Mesothelial cell of epicardium (in vitro differentiated cells): ENCODE measurements at regions not wholly inside any gene's neighbourhood (a gene's known extent, or its start where the extent isn't known, plus 50 kb on each side); places are given as distances from the start of the nearest gene placed in this dataset.

ENCODE experiments used
- DNase-seq, 2 experiments: peaks; one replicate each; pipeline ENCODE4 v3.0.0; 2021; ENCODE audit warnings: low spot score in 2 of 2; ENCODE audit not compliant: unreplicated experiment in 2 of 2
- H3K27ac Mint-ChIP-seq: 2 replicates; pipeline ENCODE4 v1.8.0; 2021; ENCODE audit warnings: mixed read lengths
- H3K27me3 Mint-ChIP-seq: 2 replicates; pipeline ENCODE4 v1.8.0; 2021; ENCODE audit warnings: low read depth, mixed read lengths
- H3K36me3 Mint-ChIP-seq: 2 replicates; pipeline ENCODE4 v1.8.0; 2021; ENCODE audit warnings: mixed read lengths
- H3K4me1 Mint-ChIP-seq: 2 replicates; pipeline ENCODE4 v1.8.0; 2021; ENCODE audit warnings: mixed read lengths
- H3K4me3 Mint-ChIP-seq: 2 replicates; pipeline ENCODE4 v1.8.0; 2021; ENCODE audit warnings: mild to moderate bottlenecking, moderate library complexity, mixed read lengths
- H3K9me3 Mint-ChIP-seq: 2 replicates; pipeline ENCODE4 v1.8.0; 2021; ENCODE audit warnings: mixed read lengths
- CTCF ChIP-seq: fragments of 200-600 bp; sonication (generic); IDR thresholded peaks from one replicate; pipeline ENCODE4 v1.5.0; 2021; ENCODE audit warnings: antibody characterized with exemption; ENCODE audit not compliant: unreplicated experiment

- no peaks in the 10 kb centered on the region for H3K9me3 Mint-ChIP-seq
- DNase-seq, result no peak
- no peak overlapping the region for H3K27ac Mint-ChIP-seq
- H3K36me3 Mint-ChIP-seq, result no peaks in the 10 kb centered on the region
- no peak for TF ChIP-seq CTCF
- no peak overlapping the region for H3K4me3 Mint-ChIP-seq
- peaks cover 10% of the 10 kb centered on the region for H3K4me1 Mint-ChIP-seq
- H3K27me3 Mint-ChIP-seq, result peaks cover 6% of the 10 kb centered on the region
These were observed 159.8 kb downstream of the TFAP2C start for GRCh38 chr20:56788671-56789610.

DNA sequence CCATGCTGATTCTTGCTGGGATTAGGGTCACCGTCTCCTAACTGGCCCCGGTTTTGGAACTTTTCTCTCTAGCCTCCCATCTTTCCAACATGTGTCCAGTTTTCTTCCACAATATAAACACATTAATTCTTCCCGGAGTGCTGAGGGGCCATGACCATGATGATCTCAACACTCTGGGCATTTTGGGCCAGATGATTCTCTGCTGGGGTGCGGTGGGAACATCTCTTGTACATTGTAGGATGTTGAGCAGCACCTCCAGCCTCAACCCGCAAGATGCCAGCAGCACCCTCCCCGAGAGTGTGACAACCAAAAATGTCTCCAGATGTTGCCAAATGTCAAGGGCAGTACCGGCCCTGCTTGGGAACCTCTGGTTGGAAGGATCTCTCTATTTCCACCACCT lies 164.8 kb downstream of the TFAP2C start:
- Mint-ChIP-seq H3K4me1 (no peaks in the 10 kb centered on the region), H3K27ac (no peak overlapping the region), H3K36me3 (peaks cover 3% of the 10 kb centered on the region), H3K9me3 (peaks cover 11% of the 10 kb centered on the region), H3K27me3 (peaks cover 10% of the 10 kb centered on the region), H3K4me3 (no peak overlapping the region)
- no peak for DNase-seq
- TF ChIP-seq CTCF, result no peak

- Mint-ChIP-seq H3K27ac (no peak overlapping the region), H3K4me1 (peaks cover 3% of the 10 kb centered on the region), H3K36me3 (peaks cover 5% of the 10 kb centered on the region), H3K27me3 (peaks cover 8% of the 10 kb centered on the region), H3K9me3 (peaks cover 13% of the 10 kb centered on the region), H3K4me3 (no peak overlapping the region)
- no peak for DNase-seq
- TF ChIP-seq CTCF, result no peak
These were observed 166.4 kb downstream of the TFAP2C start for GRCh38 chr20:56795492-56795891.

DNA sequence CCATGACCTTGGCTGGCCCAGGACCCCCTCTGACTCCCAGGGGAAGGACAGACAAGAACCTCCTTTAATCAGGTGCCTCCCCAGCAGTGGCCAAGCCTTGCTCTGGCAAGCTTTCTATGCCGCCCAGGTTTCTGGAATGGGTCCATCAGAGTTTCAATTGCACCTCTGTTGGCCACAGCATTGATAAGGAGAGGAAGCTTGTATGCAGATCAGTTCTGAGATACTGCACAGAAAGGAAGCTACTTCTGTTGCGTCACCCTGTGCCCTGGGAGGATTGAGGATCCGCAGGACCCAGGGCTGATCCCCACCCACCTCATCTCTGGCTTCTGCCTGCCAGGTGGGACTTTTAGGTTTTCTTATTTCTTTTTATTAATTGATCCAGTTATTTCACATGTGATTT lies 167.2 kb downstream of the TFAP2C start:
- Mint-ChIP-seq H3K36me3 (peaks cover 5% of the 10 kb centered on the region), H3K27me3 (peaks cover 8% of the 10 kb centered on the region), H3K9me3 (peaks cover 13% of the 10 kb centered on the region), H3K27ac (no peak overlapping the region), H3K4me3 (no peak overlapping the region), H3K4me1 (peaks cover 3% of the 10 kb centered on the region)
- DNase-seq, result no peak
- TF ChIP-seq CTCF, result no peak

DNA sequence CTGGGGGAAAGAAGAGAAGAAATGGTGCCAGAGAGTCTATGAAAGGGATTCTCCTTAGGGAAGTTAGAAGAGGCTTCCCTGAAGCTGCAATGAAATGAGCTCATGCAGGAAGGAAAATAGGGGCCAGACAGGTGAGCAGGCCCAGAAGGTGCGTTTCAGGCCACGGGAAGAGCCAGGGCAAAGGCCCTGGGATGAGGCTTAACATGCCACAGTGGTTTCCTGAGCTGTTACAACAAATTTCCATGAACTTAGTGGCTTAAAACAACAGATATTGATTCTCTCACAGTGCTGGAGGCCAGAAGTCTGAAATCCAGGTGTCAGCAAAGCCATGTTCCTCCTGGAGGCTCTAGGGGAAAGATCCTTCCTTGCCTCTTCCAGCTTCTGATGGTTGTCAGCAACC lies 167.9 kb downstream of the TFAP2C start:
- peaks cover 5% of the 10 kb centered on the region for H3K36me3 Mint-ChIP-seq
- H3K4me3 Mint-ChIP-seq, result no peak overlapping the region
- peaks cover 7% of the 10 kb centered on the region for H3K4me1 Mint-ChIP-seq
- DNase-seq, result no peak
- TF ChIP-seq CTCF, result no peak
- H3K9me3 Mint-ChIP-seq, result peaks cover 13% of the 10 kb centered on the region
- H3K27me3 Mint-ChIP-seq, result peaks cover 8% of the 10 kb centered on the region
- H3K27ac Mint-ChIP-seq, result no peak overlapping the region
